OCI-LY1 (cell line): ENCODE measurements at regions not wholly inside any gene's neighbourhood (a gene's known extent, or its start where the extent isn't known, plus 50 kb on each side); places are given as distances from the start of the nearest gene placed in this dataset.

Source experiments
- EZH2 ChIP-seq: fragments of 200-600 bp; sonication (generic), shearing (Covaris generic); IDR thresholded peaks from 2 replicates; pipeline ENCODE4 v1.8.0; 2017; ENCODE audit warnings: borderline replicate concordance, mixed run types, mild to moderate bottlenecking, antibody characterized with exemption, low read length, moderate library complexity, mixed read lengths
- TF ChIP-seq, protein P1 (sequence below): fragments of 200-600 bp; sonication (generic), shearing (Covaris generic); IDR thresholded peaks from 2 replicates; pipeline ENCODE4 v1.5.1; 2017; ENCODE audit warnings: mild to moderate bottlenecking, antibody characterized with exemption, low read length, moderate library complexity, mixed read lengths

DNA sequence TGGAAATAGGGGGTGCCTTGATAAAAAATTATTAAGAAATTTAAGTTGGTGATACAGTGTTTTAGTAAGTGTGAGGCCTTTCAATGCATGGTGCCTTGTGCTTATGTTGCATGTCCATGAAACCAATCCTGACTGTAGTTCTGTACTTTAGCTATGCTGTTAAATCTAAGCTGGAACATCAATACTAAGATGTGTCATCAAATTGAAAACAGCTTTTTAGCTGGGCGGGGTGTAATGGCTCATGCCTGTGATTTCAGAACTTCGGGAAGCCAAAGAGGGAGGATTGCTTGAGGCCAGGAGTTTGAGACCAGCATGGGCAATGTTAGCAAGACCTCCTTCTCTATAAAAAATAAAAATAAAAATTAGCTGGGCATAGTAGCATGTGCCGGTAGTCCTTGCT, 930.3 kb upstream of the PCDH9 start:
- no peak for TF ChIP-seq EZH2
- TF ChIP-seq, protein P1, sequence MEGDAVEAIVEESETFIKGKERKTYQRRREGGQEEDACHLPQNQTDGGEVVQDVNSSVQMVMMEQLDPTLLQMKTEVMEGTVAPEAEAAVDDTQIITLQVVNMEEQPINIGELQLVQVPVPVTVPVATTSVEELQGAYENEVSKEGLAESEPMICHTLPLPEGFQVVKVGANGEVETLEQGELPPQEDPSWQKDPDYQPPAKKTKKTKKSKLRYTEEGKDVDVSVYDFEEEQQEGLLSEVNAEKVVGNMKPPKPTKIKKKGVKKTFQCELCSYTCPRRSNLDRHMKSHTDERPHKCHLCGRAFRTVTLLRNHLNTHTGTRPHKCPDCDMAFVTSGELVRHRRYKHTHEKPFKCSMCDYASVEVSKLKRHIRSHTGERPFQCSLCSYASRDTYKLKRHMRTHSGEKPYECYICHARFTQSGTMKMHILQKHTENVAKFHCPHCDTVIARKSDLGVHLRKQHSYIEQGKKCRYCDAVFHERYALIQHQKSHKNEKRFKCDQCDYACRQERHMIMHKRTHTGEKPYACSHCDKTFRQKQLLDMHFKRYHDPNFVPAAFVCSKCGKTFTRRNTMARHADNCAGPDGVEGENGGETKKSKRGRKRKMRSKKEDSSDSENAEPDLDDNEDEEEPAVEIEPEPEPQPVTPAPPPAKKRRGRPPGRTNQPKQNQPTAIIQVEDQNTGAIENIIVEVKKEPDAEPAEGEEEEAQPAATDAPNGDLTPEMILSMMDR, result no peak
